H9 (cell line): ENCODE measurements at regions not wholly inside any gene's neighbourhood (a gene's known extent, or its start where the extent isn't known, plus 50 kb on each side); places are given as distances from the start of the nearest gene placed in this dataset.
"Not testable (repeated sequence)": the region's sequence is repeated elsewhere in the genome, so short reads cannot be mapped to it uniquely, and the experiment has no call there.

Experiments used
- DNase-seq: peaks from one replicate; pipeline ENCODE4 v3.0.0-alpha.2; 2017
- H2AFZ ChIP-seq: one replicate; pipeline ENCODE4 v1.6.1; 2013; ENCODE audit warnings: mild to moderate bottlenecking, low read length, control low read depth, moderate library complexity
- H2AK5ac ChIP-seq: 2 replicates; pipeline ENCODE4 v1.6.1; 2013; ENCODE audit warnings: low read length, control low read depth, mixed read lengths; ENCODE audit not compliant: insufficient read length
- H2BK120ac ChIP-seq: one replicate; pipeline ENCODE4 v1.6.1; 2013; ENCODE audit warnings: low read depth, mild to moderate bottlenecking, low read length, control low read depth, inconsistent platforms; ENCODE audit not compliant: poor library complexity, severe bottlenecking
- H2BK12ac ChIP-seq: 2 replicates; pipeline ENCODE4 v1.6.1; 2013; ENCODE audit warnings: low read length, control low read depth, mixed read lengths, low read depth; ENCODE audit not compliant: insufficient read length
- H2BK15ac ChIP-seq: 2 replicates; pipeline ENCODE4 v1.6.1; 2013; ENCODE audit warnings: low read depth, low read length, control low read depth
- H2BK20ac ChIP-seq: one replicate; pipeline ENCODE4 v1.6.1; 2013; ENCODE audit warnings: low read depth, mild to moderate bottlenecking, low read length, control low read depth, inconsistent platforms; ENCODE audit not compliant: poor library complexity, severe bottlenecking
- H2BK5ac ChIP-seq: 2 replicates; pipeline ENCODE4 v1.6.1; 2013; ENCODE audit warnings: low read length, control low read depth, mixed read lengths; ENCODE audit not compliant: insufficient read length
- H3K14ac ChIP-seq: 2 replicates; pipeline ENCODE4 v1.6.1; 2013; ENCODE audit warnings: low read length, control low read depth; ENCODE audit not compliant: insufficient read depth
- H3K18ac ChIP-seq: 2 replicates; pipeline ENCODE4 v1.6.1; 2013; ENCODE audit warnings: low read depth, mild to moderate bottlenecking, mixed read lengths, low read length, control low read depth; ENCODE audit not compliant: insufficient read length
- H3K23ac ChIP-seq: 2 replicates; pipeline ENCODE4 v1.6.1; 2013; ENCODE audit warnings: low read length, control low read depth, mixed read lengths, low read depth; ENCODE audit not compliant: insufficient read length
- H3K23me2 ChIP-seq: 2 replicates; pipeline ENCODE4 v1.6.1; 2013; ENCODE audit warnings: low read depth, mild to moderate bottlenecking, mixed read lengths, low read length, control low read depth; ENCODE audit not compliant: insufficient read length, poor library complexity, severe bottlenecking
- H3K27ac ChIP-seq: 2 replicates; pipeline ENCODE4 v1.5.1; 2013; ENCODE audit warnings: low read length, control low read depth, mixed read lengths, low read depth; ENCODE audit not compliant: insufficient read length
- H3K27me3 ChIP-seq: 2 replicates; pipeline ENCODE4 v1.6.1; 2013; ENCODE audit warnings: low read length, control low read depth, inconsistent platforms; ENCODE audit not compliant: insufficient read depth
- H3K4ac ChIP-seq: 2 replicates; pipeline ENCODE4 v1.6.1; 2013; ENCODE audit warnings: low read depth, mild to moderate bottlenecking, control low read depth, inconsistent platforms, low read length, moderate library complexity
- H3K4me1 ChIP-seq: 2 replicates; pipeline ENCODE4 v1.6.1; 2013; ENCODE audit warnings: low read length, control low read depth, inconsistent platforms; ENCODE audit not compliant: insufficient read depth
- H3K4me2 ChIP-seq: 2 replicates; pipeline ENCODE4 v1.6.1; 2013; ENCODE audit warnings: low read length, control low read depth, mixed read lengths; ENCODE audit not compliant: insufficient read length, insufficient read depth
- H3K56ac ChIP-seq: 2 replicates; pipeline ENCODE4 v1.6.1; 2013; ENCODE audit warnings: low read depth, mild to moderate bottlenecking, mixed read lengths, low read length, control low read depth; ENCODE audit not compliant: insufficient read length
- H3K79me1 ChIP-seq: 2 replicates; pipeline ENCODE4 v1.6.1; 2013; ENCODE audit warnings: low read depth, mild to moderate bottlenecking, moderate library complexity, low read length, control low read depth, inconsistent platforms; ENCODE audit not compliant: insufficient read depth, poor library complexity, severe bottlenecking
- H3K79me2 ChIP-seq: 2 replicates; pipeline ENCODE4 v1.6.1; 2013; ENCODE audit warnings: low read length, control low read depth, inconsistent platforms; ENCODE audit not compliant: insufficient read depth
- H3K9ac ChIP-seq: 2 replicates; pipeline ENCODE4 v1.6.1; 2013; ENCODE audit warnings: low read length, control low read depth, mixed read lengths; ENCODE audit not compliant: insufficient read length; ENCODE audit errors: extremely low read depth
- H3K9me3 ChIP-seq: one replicate; pipeline ENCODE4 v1.6.1; 2013; ENCODE audit warnings: low read depth, low read length, inconsistent platforms; ENCODE audit not compliant: control insufficient read depth
- H3T11ph ChIP-seq: one replicate; pipeline ENCODE4 v1.6.1; 2013; ENCODE audit warnings: mild to moderate bottlenecking, low read length, control low read depth, inconsistent platforms
- H4K20me1 ChIP-seq: one replicate; pipeline ENCODE4 v1.6.1; 2013; ENCODE audit not compliant: control insufficient read depth, insufficient read length, insufficient read depth
- H4K5ac ChIP-seq: 2 replicates; pipeline ENCODE4 v1.6.1; 2013; ENCODE audit warnings: low read depth, mild to moderate bottlenecking, mixed read lengths, low read length, control low read depth; ENCODE audit not compliant: insufficient read length
- H4K8ac ChIP-seq: replicated peaks from 2 replicates; pipeline ENCODE4 v1.6.1; 2013; ENCODE audit warnings: low read length, control low read depth, mixed read lengths, low read depth; ENCODE audit not compliant: insufficient read length
- H4K91ac ChIP-seq: 2 replicates; pipeline ENCODE4 v1.6.1; 2013; ENCODE audit warnings: low read depth, mild to moderate bottlenecking, moderate library complexity, mixed read lengths, low read length, control low read depth; ENCODE audit not compliant: insufficient read length
- H3K27ac Mint-ChIP-seq, 3 experiments: 2 replicates in 2 of 3; 3 replicates in 1 of 3; pipeline ENCODE4 v1.8.0; 2020 to 2021; ENCODE audit warnings: mixed read lengths in 3 of 3, mild to moderate bottlenecking in 1 of 3, moderate library complexity in 1 of 3
- H3K27me3 Mint-ChIP-seq: 2 replicates; pipeline ENCODE4 v1.8.0; 2021; ENCODE audit warnings: low read depth, mild to moderate bottlenecking, moderate library complexity, mixed read lengths
- H3K36me3 Mint-ChIP-seq, 3 experiments: 2 replicates in 2 of 3; 3 replicates in 1 of 3; pipeline ENCODE4 v1.8.0; 2020 to 2021; ENCODE audit warnings: low read depth in 3 of 3, mixed read lengths in 3 of 3; ENCODE audit not compliant: insufficient read depth in 1 of 3
- H3K4me1 Mint-ChIP-seq, 2 experiments: 2 replicates each; pipeline ENCODE4 v1.8.0; 2020; ENCODE audit warnings: mixed read lengths in 2 of 2
- H3K4me3 Mint-ChIP-seq, 2 experiments: 2 replicates in 1 of 2; 3 replicates in 1 of 2; pipeline ENCODE4 v1.8.0; 2020 to 2021; ENCODE audit warnings: mild to moderate bottlenecking in 2 of 2, mixed read lengths in 2 of 2, moderate library complexity in 1 of 2
- H3K9me3 Mint-ChIP-seq, 2 experiments: 2 replicates in 1 of 2; 3 replicates in 1 of 2; pipeline ENCODE4 v1.8.0; 2020; ENCODE audit warnings: mild to moderate bottlenecking in 2 of 2, mixed read lengths in 2 of 2, moderate library complexity in 1 of 2
- WGBS: extraction: QIAGEN DNeasy Blood & Tissue Kit; methylation state at CpG from one replicate; pipeline ENCODE4 v1.1.7; 2013; ENCODE audit warnings: missing lambda C conversion rate, low lambda C conversion rate, mixed read lengths; ENCODE audit not compliant: insufficient read length; ENCODE audit errors: extremely low coverage; 5-methylcytosine and 5-hydroxymethylcytosine counted together
- TF ChIP-seq, protein P1 (sequence below): fragments of 200-600 bp; sonication (generic); conservative IDR thresholded peaks from 3 replicates; pipeline ENCODE4 v1.8.0; 2021; ENCODE audit warnings: antibody characterized with exemption, mild to moderate bottlenecking

DNA sequence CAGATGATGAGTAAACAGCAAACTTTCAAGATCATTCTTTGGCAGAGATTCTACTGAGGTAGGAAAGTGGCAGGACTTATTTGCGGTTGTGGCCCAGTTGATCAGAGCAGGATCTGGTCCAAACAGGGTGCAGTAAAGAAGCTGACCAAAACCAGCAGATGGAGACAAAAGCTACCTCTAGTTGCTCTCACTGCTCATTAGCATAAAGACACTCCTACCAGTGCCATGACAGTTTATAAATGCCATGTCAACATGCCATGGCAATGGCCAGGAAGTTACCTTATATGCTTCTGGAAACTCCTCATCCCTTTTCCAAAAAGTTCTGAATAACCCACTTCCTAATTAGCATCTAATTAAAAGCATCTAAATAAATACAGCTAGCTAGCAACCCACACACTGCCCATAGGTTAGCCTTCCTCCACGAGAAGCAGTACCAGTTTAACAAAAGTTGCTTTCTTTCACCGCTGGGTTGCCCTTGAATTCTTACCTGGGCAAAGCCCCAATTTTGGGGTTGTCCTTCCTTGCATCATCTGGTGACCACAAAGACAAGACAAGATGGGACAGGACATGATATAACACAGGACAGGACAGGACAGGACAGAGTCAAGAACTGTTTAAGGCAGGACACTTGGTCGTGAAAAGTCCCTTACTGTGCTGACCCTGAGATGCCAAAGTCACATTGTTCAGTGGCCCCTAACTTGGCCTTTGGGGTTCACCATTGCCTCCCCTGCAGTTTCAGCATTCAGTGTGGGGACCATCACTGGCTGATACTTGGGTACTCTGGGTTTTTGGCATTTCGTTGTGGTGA lies 59.2 kb downstream of the PPIAL4D start:
- not testable (repeated sequence) for H2AFZ ChIP-seq, H2BK20ac ChIP-seq, H3K23ac ChIP-seq, H4K91ac ChIP-seq, H3K9me3 ChIP-seq, H2BK12ac ChIP-seq, H4K8ac ChIP-seq, H2AK5ac ChIP-seq, H3K4me1 Mint-ChIP-seq, H3K36me3 Mint-ChIP-seq, H3K9ac ChIP-seq, H4K5ac ChIP-seq, H2BK5ac ChIP-seq, H3K18ac ChIP-seq, H3K56ac ChIP-seq, H3K27me3 ChIP-seq, H2BK120ac ChIP-seq, H2BK15ac ChIP-seq, H4K20me1 ChIP-seq, H3K9me3 Mint-ChIP-seq, H3T11ph ChIP-seq, H3K23me2 ChIP-seq, H3K27me3 Mint-ChIP-seq, H3K79me2 ChIP-seq, H3K14ac ChIP-seq, H3K4ac ChIP-seq, H3K4me2 ChIP-seq, H3K4me3 Mint-ChIP-seq, H3K79me1 ChIP-seq, H3K27ac Mint-ChIP-seq, H3K27ac ChIP-seq, H3K4me1 ChIP-seq, DNase-seq
- TF ChIP-seq, protein P1, sequence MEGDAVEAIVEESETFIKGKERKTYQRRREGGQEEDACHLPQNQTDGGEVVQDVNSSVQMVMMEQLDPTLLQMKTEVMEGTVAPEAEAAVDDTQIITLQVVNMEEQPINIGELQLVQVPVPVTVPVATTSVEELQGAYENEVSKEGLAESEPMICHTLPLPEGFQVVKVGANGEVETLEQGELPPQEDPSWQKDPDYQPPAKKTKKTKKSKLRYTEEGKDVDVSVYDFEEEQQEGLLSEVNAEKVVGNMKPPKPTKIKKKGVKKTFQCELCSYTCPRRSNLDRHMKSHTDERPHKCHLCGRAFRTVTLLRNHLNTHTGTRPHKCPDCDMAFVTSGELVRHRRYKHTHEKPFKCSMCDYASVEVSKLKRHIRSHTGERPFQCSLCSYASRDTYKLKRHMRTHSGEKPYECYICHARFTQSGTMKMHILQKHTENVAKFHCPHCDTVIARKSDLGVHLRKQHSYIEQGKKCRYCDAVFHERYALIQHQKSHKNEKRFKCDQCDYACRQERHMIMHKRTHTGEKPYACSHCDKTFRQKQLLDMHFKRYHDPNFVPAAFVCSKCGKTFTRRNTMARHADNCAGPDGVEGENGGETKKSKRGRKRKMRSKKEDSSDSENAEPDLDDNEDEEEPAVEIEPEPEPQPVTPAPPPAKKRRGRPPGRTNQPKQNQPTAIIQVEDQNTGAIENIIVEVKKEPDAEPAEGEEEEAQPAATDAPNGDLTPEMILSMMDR = peak; percentile 25; the same call in 1 of the 3 replicates
- no CpG with 5 or more reads among the region's 5 CpGs for whole genome bisulfite sequencing

DNA sequence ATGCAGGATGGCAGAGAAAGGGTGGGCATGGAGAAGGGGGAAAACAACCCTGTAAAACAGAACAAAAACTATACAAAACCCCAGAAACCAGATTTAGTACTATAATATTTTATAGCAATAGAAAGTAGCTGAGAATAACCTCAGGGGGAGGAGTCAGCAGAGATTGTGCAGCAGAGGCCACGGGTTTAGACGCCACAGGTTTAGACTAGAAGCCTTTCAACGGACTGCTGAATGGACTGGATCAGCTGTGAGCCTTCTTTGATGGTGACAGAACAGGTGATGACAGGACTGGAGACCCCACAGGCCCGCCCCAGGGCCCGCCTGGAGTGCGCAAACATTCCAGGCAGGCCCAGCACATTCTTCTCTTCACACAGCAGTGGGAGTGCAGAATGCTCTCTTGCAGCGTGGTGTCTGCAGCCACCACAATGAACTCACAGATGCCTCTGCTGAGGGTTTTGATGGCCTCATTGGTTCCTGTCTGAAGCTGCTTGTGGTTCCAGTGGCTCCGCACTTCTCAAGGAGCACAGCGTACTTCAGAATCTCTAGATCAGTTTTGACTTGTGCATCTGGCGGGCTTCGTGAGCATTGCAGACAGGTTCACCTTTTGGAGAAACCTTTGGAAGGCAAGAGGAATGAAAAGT lies 65.6 kb downstream of the PPIAL4D start:
- not testable (repeated sequence) for H3K56ac ChIP-seq, H3K14ac ChIP-seq, H3K9me3 ChIP-seq, H3K4ac ChIP-seq, H3K27me3 Mint-ChIP-seq, H3K36me3 Mint-ChIP-seq, H4K5ac ChIP-seq, H3T11ph ChIP-seq, H2BK120ac ChIP-seq, H2AK5ac ChIP-seq, H2BK20ac ChIP-seq, H3K4me1 ChIP-seq, H3K23ac ChIP-seq, H3K79me2 ChIP-seq, H4K8ac ChIP-seq, DNase-seq, H2BK12ac ChIP-seq, H3K27ac Mint-ChIP-seq, H3K23me2 ChIP-seq, H3K18ac ChIP-seq, H3K27me3 ChIP-seq, H3K27ac ChIP-seq, H4K91ac ChIP-seq, H3K4me2 ChIP-seq, H2AFZ ChIP-seq, H3K4me1 Mint-ChIP-seq, H3K4me3 Mint-ChIP-seq, H3K79me1 ChIP-seq, H2BK5ac ChIP-seq, H3K9me3 Mint-ChIP-seq, H3K9ac ChIP-seq, H2BK15ac ChIP-seq, H4K20me1 ChIP-seq
- WGBS = no CpG with 5 or more reads among the region's 11 CpGs
